ENCODE measurements at regions not wholly inside any gene's neighbourhood (a gene's known extent, or its start where the extent isn't known, plus 50 kb on each side); places are given as distances from the start of the nearest gene placed in this dataset.

- no peak overlapping the region for H3K27ac ChIP-seq
- no peaks in the 10 kb centered on the region for H3K36me3 ChIP-seq
- TF ChIP-seq CTCF (IDR thresholded peaks at IDR 0.05 in 8 of 11, conservative IDR thresholded peaks at IDR 0.05 in 3 of 11) = no peak
- TF ChIP-seq POLR2AphosphoS5 (IDR thresholded peaks at IDR 0.05) = no peak
- no peak for TF ChIP-seq POLR2A (IDR thresholded peaks at IDR 0.05)
- intact Hi-C loops (cut with DNase I; ENCODE audit: low total_unique reads) = no loop called here
- WGBS, 5 donors = 52 to 68% (median 62%) methylated on average over 8 of the region's 8 CpGs
- DNase-seq = no peak
- no peak overlapping the region for H3K4me3 ChIP-seq
- peaks cover 0 to 13% (median 4%) of the 10 kb centered on the region in 8 donors for H3K9me3 ChIP-seq
- peaks cover 0 to 46% (median 0%) of the 10 kb centered on the region in 7 donors for H3K27me3 ChIP-seq (replicated peaks in 1 of 7)
- H3K4me1 ChIP-seq = no peaks in the 10 kb centered on the region
Observed at GRCh38 chr22:49408102-49408836, 419.4 kb downstream of the BRD1 start.

GRCh38 chr22:49406879-49407587, 420.6 kb downstream of the BRD1 start:
- Histone ChIP-seq H3K4me1 (no peaks in the 10 kb centered on the region), H3K27me3 (replicated peaks in 1 of 7) (peaks cover 0 to 49% (median 0%) of the 10 kb centered on the region in 7 donors), H3K4me3 (no peak overlapping the region), H3K36me3 (no peaks in the 10 kb centered on the region), H3K27ac (no peak overlapping the region), H3K9me3 (peaks cover 0 to 13% (median 4%) of the 10 kb centered on the region in 8 donors)
- TF ChIP-seq CTCF (IDR thresholded peaks at IDR 0.05 in 8 of 11, conservative IDR thresholded peaks at IDR 0.05 in 3 of 11) = no peak
- TF ChIP-seq POLR2AphosphoS5 (IDR thresholded peaks at IDR 0.05) = no peak
- no peak for TF ChIP-seq POLR2A (IDR thresholded peaks at IDR 0.05)
- intact Hi-C loops (cut with DNase I; ENCODE audit: low total_unique reads) = no loop called here
- 77 to 84% (median 81%) methylated on average over 19 of the region's 19 CpGs for WGBS, 5 donors
- DNase-seq = no peak

GRCh38 chr22:49406047-49406650, 421.5 kb downstream of the BRD1 start:
- no peaks in the 10 kb centered on the region for H3K36me3 ChIP-seq
- no peaks in the 10 kb centered on the region for H3K4me1 ChIP-seq
- intact Hi-C loops (cut with DNase I; ENCODE audit: low total_unique reads) = no loop called here
- H3K27me3 ChIP-seq (replicated peaks in 1 of 7) = peaks cover 0 to 55% (median 0%) of the 10 kb centered on the region in 7 donors
- 69 to 77% (median 74%) methylated on average over 14 of the region's 14 CpGs for WGBS, 5 donors
- H3K27ac ChIP-seq = no peak overlapping the region
- H3K4me3 ChIP-seq = no peak overlapping the region
- TF ChIP-seq CTCF (IDR thresholded peaks at IDR 0.05 in 8 of 11, conservative IDR thresholded peaks at IDR 0.05 in 3 of 11) = no peak
- no peak for TF ChIP-seq POLR2A (IDR thresholded peaks at IDR 0.05)
- TF ChIP-seq POLR2AphosphoS5 (IDR thresholded peaks at IDR 0.05) = no peak
- DNase-seq = no peak
- H3K9me3 ChIP-seq = peaks cover 0 to 13% (median 4%) of the 10 kb centered on the region in 8 donors

- Histone ChIP-seq H3K27me3 (replicated peaks in 1 of 7) (peaks cover 0 to 56% (median 0%) of the 10 kb centered on the region in 7 donors), H3K36me3 (no peaks in the 10 kb centered on the region), H3K4me3 (no peak overlapping the region), H3K4me1 (no peaks in the 10 kb centered on the region), H3K27ac (no peak overlapping the region), H3K9me3 (peaks cover 0 to 13% (median 4%) of the 10 kb centered on the region in 8 donors)
- no peak for TF ChIP-seq CTCF (IDR thresholded peaks at IDR 0.05 in 8 of 11, conservative IDR thresholded peaks at IDR 0.05 in 3 of 11)
- TF ChIP-seq POLR2A (IDR thresholded peaks at IDR 0.05) = no peak
- no peak for TF ChIP-seq POLR2AphosphoS5 (IDR thresholded peaks at IDR 0.05)
- intact Hi-C loops (cut with DNase I; ENCODE audit: low total_unique reads) = no loop called here
- DNase-seq = no peak
- 60 to 85% (median 66%) methylated on average over 3 of the region's 3 CpGs for WGBS, 5 donors
Observed at GRCh38 chr22:49405590-49405989, 422.1 kb downstream of the BRD1 start.

Data from spleen (tissue), 11 donors.